ENCODE measurements at regions not wholly inside any gene's neighbourhood (a gene's known extent, or its start where the extent isn't known, plus 50 kb on each side); places are given as distances from the start of the nearest gene placed in this dataset.
A peak's percentile ranks its signal among the peaks of the same experiment; 100 is the strongest.

DNA sequence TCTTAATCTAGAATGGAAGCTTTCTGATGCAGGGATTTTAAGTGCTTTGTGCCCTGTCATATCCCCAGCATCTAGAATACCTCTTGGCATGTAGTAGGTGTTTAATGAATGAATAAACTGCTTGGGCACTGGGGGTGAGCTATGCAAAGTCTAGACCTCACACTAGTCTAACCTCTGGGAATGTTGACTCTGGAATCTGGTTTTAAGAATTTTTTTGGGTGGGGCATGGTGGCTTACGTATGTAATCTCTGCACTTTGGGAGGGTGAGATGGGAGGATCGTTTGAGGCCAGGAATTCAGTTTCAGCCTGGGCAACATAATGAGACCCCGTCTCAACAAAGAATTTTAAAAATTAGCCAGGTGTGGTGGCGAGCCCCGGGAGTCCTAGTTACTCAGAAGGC is 146.3 kb upstream of the RGMA start:
- Mint-ChIP-seq H3K9me3 (peaks cover 0 to 6% (median 2%) of the 10 kb centered on the region in 11 donors), H3K4me1 (peaks cover 7 to 14% (median 12%) of the 10 kb centered on the region in 7 donors), H3K27ac (no peak overlapping the region), H3K36me3 (no peaks in the 10 kb centered on the region), H3K27me3 (peaks cover 22 to 47% (median 41%) of the 10 kb centered on the region in 5 donors), H3K4me3 (peak overlapping the region in 1 of 10 donors; percentile 63)
- no peak overlapping the region for H3K27ac ChIP-seq (ENCODE audit: low read depth, low read length)
- no peak overlapping the region for H3K4me3 ChIP-seq (ENCODE audit: low read length)
- H3K36me3 ChIP-seq (ENCODE audit: control insufficient read depth in 2 of 3, insufficient read depth in 3 of 3, low read length in 3 of 3), result no peaks in the 10 kb centered on the region
- CTCF ChIA-PET, result no interaction called here
- H3K9me3 ChIP-seq (ENCODE audit: control insufficient read depth in 2 of 3, low read length in 3 of 3), result no peaks in the 10 kb centered on the region
- peaks cover 6 to 12% of the 10 kb centered on the region in 2 donors for H3K4me1 ChIP-seq (ENCODE audit: control insufficient read depth in 2 of 2, insufficient read depth in 2 of 2, low read length in 2 of 2)
- intact Hi-C loops (cut with micrococcal nuclease), result no loop called here
- ATAC-seq, result no peak
- no peak for DNase-seq
- POLR2A ChIA-PET, result no interaction called here
- peaks cover 0 to 3% of the 10 kb centered on the region in 2 donors for H3K27me3 ChIP-seq (ENCODE audit: control insufficient read depth in 2 of 2, insufficient read depth in 2 of 2, low read length in 2 of 2)

DNA sequence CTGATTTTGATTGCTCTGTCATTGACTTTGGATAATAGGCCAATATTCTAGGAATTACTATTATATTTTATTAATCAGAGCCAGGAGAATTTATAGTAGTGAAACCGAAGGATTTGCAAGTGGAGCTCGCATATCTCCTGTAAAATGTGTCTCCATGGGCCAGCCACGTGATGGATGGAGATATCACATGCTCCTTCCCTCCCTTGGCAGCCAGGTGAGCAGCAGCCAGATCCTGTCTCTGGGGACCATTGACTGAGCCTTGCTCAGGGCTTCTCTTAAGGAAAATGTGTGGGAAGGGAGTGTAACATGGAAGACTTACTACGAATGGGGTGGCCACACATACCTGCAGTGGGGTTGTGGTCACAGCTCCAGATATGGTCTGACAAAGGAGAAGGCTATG is 144.7 kb upstream of the RGMA start:
- intact Hi-C loops (cut with micrococcal nuclease), result no loop called here
- no peak overlapping the region for H3K4me3 ChIP-seq (ENCODE audit: low read length)
- H3K27me3 ChIP-seq (ENCODE audit: control insufficient read depth in 2 of 2, insufficient read depth in 2 of 2, low read length in 2 of 2), result peaks cover 0 to 3% of the 10 kb centered on the region in 2 donors
- H3K27ac ChIP-seq (ENCODE audit: low read depth, low read length), result no peak overlapping the region
- CTCF ChIA-PET, result no interaction called here
- peaks cover 0 to 6% (median 0%) of the 10 kb centered on the region in 11 donors for H3K9me3 Mint-ChIP-seq
- H3K36me3 Mint-ChIP-seq, result no peaks in the 10 kb centered on the region
- no peaks in the 10 kb centered on the region for H3K9me3 ChIP-seq (ENCODE audit: control insufficient read depth in 2 of 3, low read length in 3 of 3)
- DNase-seq (no peak), ATAC-seq (no peak)
- H3K4me1 ChIP-seq (ENCODE audit: control insufficient read depth in 2 of 2, insufficient read depth in 2 of 2, low read length in 2 of 2), result peaks cover 6 to 12% of the 10 kb centered on the region in 2 donors
- POLR2A ChIA-PET, result no interaction called here
- peaks cover 7 to 14% (median 12%) of the 10 kb centered on the region in 7 donors for H3K4me1 Mint-ChIP-seq
- peaks cover 29 to 54% (median 42%) of the 10 kb centered on the region in 5 donors for H3K27me3 Mint-ChIP-seq
- no peaks in the 10 kb centered on the region for H3K36me3 ChIP-seq (ENCODE audit: control insufficient read depth in 2 of 3, insufficient read depth in 3 of 3, low read length in 3 of 3)
- H3K27ac Mint-ChIP-seq, result peak overlapping the region in 1 of 9 donors; percentile 21
- no peak overlapping the region for H3K4me3 Mint-ChIP-seq

DNA sequence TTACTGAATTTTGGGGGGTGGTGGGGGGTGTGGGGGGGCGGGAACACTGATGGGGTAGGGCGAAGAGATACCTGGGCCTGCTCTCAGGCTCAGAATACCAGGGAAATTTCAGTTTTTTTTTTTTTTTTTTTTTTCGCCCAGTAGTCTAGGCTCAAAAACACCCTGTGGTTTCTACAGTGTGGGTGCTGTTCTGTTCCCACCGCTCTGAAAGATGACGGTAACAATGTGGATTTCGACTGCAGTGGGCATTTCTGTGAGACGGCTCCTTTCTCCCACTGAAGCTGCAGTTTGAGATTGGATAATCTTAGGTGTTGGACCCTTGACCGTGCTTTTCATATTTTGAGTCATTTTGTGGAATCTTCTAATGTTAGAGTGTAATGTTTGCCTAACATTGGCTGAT is 143.8 kb upstream of the RGMA start:
- no peaks in the 10 kb centered on the region for H3K36me3 Mint-ChIP-seq
- intact Hi-C loops (cut with micrococcal nuclease), result no loop called here
- Histone ChIP-seq H3K9me3 (ENCODE audit: control insufficient read depth in 2 of 3, low read length in 3 of 3) (no peaks in the 10 kb centered on the region), H3K36me3 (ENCODE audit: control insufficient read depth in 2 of 3, insufficient read depth in 3 of 3, low read length in 3 of 3) (no peaks in the 10 kb centered on the region), H3K27ac (ENCODE audit: low read depth, low read length) (no peak overlapping the region), H3K4me3 (ENCODE audit: low read length) (no peak overlapping the region), H3K4me1 (ENCODE audit: control insufficient read depth in 2 of 2, insufficient read depth in 2 of 2, low read length in 2 of 2) (peaks cover 6 to 12% of the 10 kb centered on the region in 2 donors), H3K27me3 (ENCODE audit: control insufficient read depth in 2 of 2, insufficient read depth in 2 of 2, low read length in 2 of 2) (peaks cover 0 to 3% of the 10 kb centered on the region in 2 donors)
- ChIA-PET POLR2A (no interaction called here), CTCF (no interaction called here)
- peaks cover 31 to 57% (median 44%) of the 10 kb centered on the region in 5 donors for H3K27me3 Mint-ChIP-seq
- ATAC-seq, result no peak
- no peak overlapping the region for H3K4me3 Mint-ChIP-seq
- H3K4me1 Mint-ChIP-seq, result peaks cover 7 to 14% (median 12%) of the 10 kb centered on the region in 7 donors
- H3K27ac Mint-ChIP-seq, result no peak overlapping the region
- H3K9me3 Mint-ChIP-seq, result peaks cover 0 to 2% (median 0%) of the 10 kb centered on the region in 11 donors
- DNase-seq, result no peak

DNA sequence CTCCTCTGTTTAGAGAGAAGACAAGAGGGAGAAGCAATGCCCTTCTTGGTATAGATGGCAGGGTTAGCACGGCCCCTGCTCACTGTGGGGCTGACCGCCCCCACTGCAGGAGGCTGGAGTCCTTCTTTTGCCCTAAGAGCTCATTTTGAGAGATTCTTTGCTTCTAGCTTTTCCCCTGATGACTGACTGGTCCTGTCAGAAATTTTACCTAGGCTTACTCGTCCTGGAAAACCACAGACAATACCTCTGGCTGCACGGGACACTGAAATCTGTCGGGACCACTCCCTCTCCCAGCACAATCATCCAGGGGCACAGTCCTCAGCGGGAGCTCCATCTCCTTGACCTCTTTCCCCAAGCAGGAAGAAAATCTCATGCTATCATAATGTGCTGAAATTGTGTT is 143.0 kb upstream of the RGMA start:
- CTCF ChIA-PET, result no interaction called here
- H3K27me3 Mint-ChIP-seq, result peaks cover 29 to 57% (median 43%) of the 10 kb centered on the region in 5 donors

DNA sequence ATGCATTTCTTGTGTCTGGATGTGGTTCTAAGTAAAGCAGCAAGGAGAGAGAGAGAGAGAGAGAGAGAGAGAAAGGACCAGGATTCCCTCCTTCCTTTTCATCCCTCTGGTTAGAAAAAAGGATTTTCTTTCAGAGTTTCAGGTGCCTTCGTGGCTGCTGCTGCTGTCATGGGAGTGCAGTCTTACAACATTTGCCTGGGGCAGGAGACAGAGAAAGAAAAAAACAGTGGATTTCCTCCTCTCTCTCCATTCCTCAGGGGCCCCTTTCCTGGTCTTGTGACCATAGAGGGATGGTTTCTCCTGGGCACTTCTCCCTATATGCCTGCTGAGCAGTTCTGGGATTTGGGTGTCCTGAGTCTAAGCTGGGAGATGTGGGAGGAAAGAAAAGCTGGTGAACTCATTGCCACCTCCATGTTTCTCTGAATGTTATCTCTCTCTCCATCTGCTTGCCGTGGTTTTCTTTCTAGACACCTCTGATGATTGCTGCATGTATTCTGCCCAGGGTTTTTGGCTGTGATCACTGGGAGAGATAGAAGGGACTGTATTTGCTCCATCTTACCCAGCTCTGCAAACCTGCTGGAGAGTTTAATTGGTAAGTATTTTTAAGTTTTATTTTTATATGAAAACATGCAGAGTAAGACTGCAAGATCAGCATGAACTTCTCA is 142.4 kb upstream of the RGMA start:
- H3K4me1 ChIP-seq (ENCODE audit: control insufficient read depth in 2 of 2, insufficient read depth in 2 of 2, low read length in 2 of 2), result peaks cover 6 to 12% of the 10 kb centered on the region in 2 donors
- peaks cover 0 to 3% of the 10 kb centered on the region in 2 donors for H3K27me3 ChIP-seq (ENCODE audit: control insufficient read depth in 2 of 2, insufficient read depth in 2 of 2, low read length in 2 of 2)
- ChIA-PET CTCF (no interaction called here), POLR2A (no interaction called here)
- Mint-ChIP-seq H3K27ac (no peak overlapping the region), H3K9me3 (peaks cover 0 to 2% (median 0%) of the 10 kb centered on the region in 11 donors), H3K4me3 (no peak overlapping the region), H3K4me1 (peaks cover 7 to 11% (median 8%) of the 10 kb centered on the region in 7 donors), H3K27me3 (peaks cover 29 to 58% (median 43%) of the 10 kb centered on the region in 5 donors), H3K36me3 (no peaks in the 10 kb centered on the region)
- no peaks in the 10 kb centered on the region for H3K36me3 ChIP-seq (ENCODE audit: control insufficient read depth in 2 of 3, insufficient read depth in 3 of 3, low read length in 3 of 3)
- H3K4me3 ChIP-seq (ENCODE audit: low read length), result no peak overlapping the region
- DNase-seq (no peak), ATAC-seq (no peak)
- no peaks in the 10 kb centered on the region for H3K9me3 ChIP-seq (ENCODE audit: control insufficient read depth in 2 of 3, low read length in 3 of 3)
- intact Hi-C loops (cut with micrococcal nuclease), result no loop called here
- H3K27ac ChIP-seq (ENCODE audit: low read depth, low read length), result no peak overlapping the region

More for the DNA sequence above, 143.0 kb upstream of the RGMA start:
- H3K4me1 Mint-ChIP-seq, result peaks cover 7 to 14% (median 12%) of the 10 kb centered on the region in 7 donors
- Histone ChIP-seq H3K27ac (ENCODE audit: low read depth, low read length) (no peak overlapping the region), H3K4me3 (ENCODE audit: low read length) (no peak overlapping the region), H3K27me3 (ENCODE audit: control insufficient read depth in 2 of 2, insufficient read depth in 2 of 2, low read length in 2 of 2) (peaks cover 0 to 3% of the 10 kb centered on the region in 2 donors), H3K9me3 (ENCODE audit: control insufficient read depth in 2 of 3, low read length in 3 of 3) (no peaks in the 10 kb centered on the region), H3K36me3 (ENCODE audit: control insufficient read depth in 2 of 3, insufficient read depth in 3 of 3, low read length in 3 of 3) (no peaks in the 10 kb centered on the region), H3K4me1 (ENCODE audit: control insufficient read depth in 2 of 2, insufficient read depth in 2 of 2, low read length in 2 of 2) (peaks cover 6 to 12% of the 10 kb centered on the region in 2 donors)
- no peak overlapping the region for H3K27ac Mint-ChIP-seq
- no peak for DNase-seq
- H3K9me3 Mint-ChIP-seq, result peaks cover 0 to 2% (median 0%) of the 10 kb centered on the region in 11 donors
- intact Hi-C loops (cut with micrococcal nuclease), result no loop called here
- no peak for ATAC-seq
- H3K36me3 Mint-ChIP-seq, result no peaks in the 10 kb centered on the region
- H3K4me3 Mint-ChIP-seq, result no peak overlapping the region
- POLR2A ChIA-PET, result no interaction called here

DNA sequence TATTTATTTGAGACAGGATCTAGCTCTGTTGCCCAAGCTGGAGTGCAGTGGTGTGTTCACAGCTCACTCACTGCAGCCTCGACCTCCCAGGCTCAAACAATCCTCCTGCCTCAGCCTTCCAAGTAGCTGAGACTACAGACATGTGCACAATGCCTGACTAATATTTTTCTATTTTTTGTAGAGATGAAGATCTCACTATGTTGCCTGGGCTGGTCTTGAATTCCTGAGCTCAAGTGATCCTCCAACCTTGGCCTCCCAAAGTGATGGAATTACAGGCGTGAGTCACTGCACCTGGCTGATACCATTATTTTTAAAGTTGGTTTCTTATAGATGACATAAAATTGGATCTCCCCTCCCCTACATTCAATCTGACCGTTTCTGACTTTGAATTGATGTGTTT is 139.5 kb upstream of the RGMA start:
- DNase-seq, result no peak
- no peak overlapping the region for H3K27ac Mint-ChIP-seq
- peaks cover 0 to 2% (median 0%) of the 10 kb centered on the region in 11 donors for H3K9me3 Mint-ChIP-seq
- no peaks in the 10 kb centered on the region for H3K36me3 Mint-ChIP-seq
- intact Hi-C loops (cut with micrococcal nuclease), result no loop called here
- Histone ChIP-seq H3K27me3 (ENCODE audit: control insufficient read depth in 2 of 2, insufficient read depth in 2 of 2, low read length in 2 of 2) (no peaks in the 10 kb centered on the region), H3K4me3 (ENCODE audit: low read length) (no peak overlapping the region), H3K27ac (ENCODE audit: low read depth, low read length) (no peak overlapping the region), H3K9me3 (ENCODE audit: control insufficient read depth in 2 of 3, low read length in 3 of 3) (no peaks in the 10 kb centered on the region), H3K36me3 (ENCODE audit: control insufficient read depth in 2 of 3, insufficient read depth in 3 of 3, low read length in 3 of 3) (no peaks in the 10 kb centered on the region), H3K4me1 (ENCODE audit: control insufficient read depth in 2 of 2, insufficient read depth in 2 of 2, low read length in 2 of 2) (peaks cover 0 to 12% of the 10 kb centered on the region in 2 donors)
- no peak for ATAC-seq
- H3K4me3 Mint-ChIP-seq, result no peak overlapping the region
- H3K4me1 Mint-ChIP-seq, result peaks cover 0 to 3% (median 0%) of the 10 kb centered on the region in 7 donors
- H3K27me3 Mint-ChIP-seq, result peaks cover 20 to 52% (median 46%) of the 10 kb centered on the region in 5 donors
- ChIA-PET POLR2A (no interaction called here), CTCF (interaction anchor here (0.6 kb wide), 1 partner anchor 20 kb away, joined by 3 read pairs; no protein-coding TSS in a partner anchor)

DNA sequence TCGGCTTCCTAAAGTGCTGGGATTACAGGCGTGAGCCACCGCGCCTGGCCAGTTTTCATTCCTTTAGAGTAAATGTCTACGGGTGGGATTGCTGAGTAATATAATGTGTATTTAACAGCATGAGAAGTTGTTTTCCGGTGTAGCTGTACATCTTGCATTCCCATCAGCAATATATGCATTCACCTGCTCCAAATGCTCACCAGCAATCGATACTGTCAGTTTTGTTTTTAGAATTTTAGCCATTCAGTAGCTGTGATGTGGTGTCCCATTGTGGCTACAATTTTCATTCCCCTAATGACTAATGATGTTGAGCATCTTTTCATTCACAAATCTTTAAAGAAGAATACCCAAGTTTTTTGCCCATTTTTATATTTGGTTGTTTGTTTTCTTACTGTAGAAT is 134.8 kb upstream of the RGMA start:
- H3K27me3 Mint-ChIP-seq, result peaks cover 16 to 38% (median 23%) of the 10 kb centered on the region in 5 donors
- POLR2A ChIA-PET, result no interaction called here
- peaks cover 0 to 4% (median 0%) of the 10 kb centered on the region in 11 donors for H3K9me3 Mint-ChIP-seq
- H3K4me1 Mint-ChIP-seq, result peaks cover 0 to 5% (median 0%) of the 10 kb centered on the region in 7 donors
- DNase-seq (no peak), ATAC-seq (no peak)
- no peak overlapping the region for H3K4me3 Mint-ChIP-seq
- H3K27ac Mint-ChIP-seq, result no peak overlapping the region
- intact Hi-C loops (cut with micrococcal nuclease), result no loop called here
- no peaks in the 10 kb centered on the region for H3K36me3 Mint-ChIP-seq
- Histone ChIP-seq H3K4me1 (ENCODE audit: control insufficient read depth in 2 of 2, insufficient read depth in 2 of 2, low read length in 2 of 2) (no peaks in the 10 kb centered on the region), H3K27me3 (ENCODE audit: control insufficient read depth in 2 of 2, insufficient read depth in 2 of 2, low read length in 2 of 2) (no peaks in the 10 kb centered on the region), H3K27ac (ENCODE audit: low read depth, low read length) (no peak overlapping the region), H3K4me3 (ENCODE audit: low read length) (no peak overlapping the region), H3K9me3 (ENCODE audit: control insufficient read depth in 2 of 3, low read length in 3 of 3) (no peaks in the 10 kb centered on the region), H3K36me3 (ENCODE audit: control insufficient read depth in 2 of 3, insufficient read depth in 3 of 3, low read length in 3 of 3) (no peaks in the 10 kb centered on the region)
- CTCF ChIA-PET, result no interaction called here

Data from naive thymus-derived CD4-positive, alpha-beta T cell (primary cell).